ENCODE measurements at regions not wholly inside any gene's neighbourhood (a gene's known extent, or its start where the extent isn't known, plus 50 kb on each side); places are given as distances from the start of the nearest gene placed in this dataset.

DNA sequence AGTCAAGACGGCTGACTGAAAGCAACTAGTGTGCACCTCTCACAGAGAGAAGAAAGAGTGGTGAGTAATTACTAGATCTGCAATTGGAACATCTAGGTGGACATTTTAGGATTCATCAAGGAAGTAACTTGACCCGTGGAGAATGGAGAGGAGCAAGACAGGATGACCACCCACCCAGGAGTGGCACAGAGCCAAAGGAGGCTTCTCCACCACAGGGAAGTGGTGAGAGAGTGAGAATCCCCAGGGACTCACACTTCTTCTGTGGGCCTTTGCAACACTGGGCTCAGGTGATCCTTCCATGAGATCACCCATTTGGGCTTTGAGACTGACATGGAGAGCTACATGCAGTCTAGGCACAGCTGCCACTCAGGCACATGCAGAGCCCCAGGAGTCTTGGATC is 132.8 kb upstream of the GALNT5 start:
- no peak overlapping the region for H3K4me3 ChIP-seq (ENCODE audit: low read depth, low read length)

DNA sequence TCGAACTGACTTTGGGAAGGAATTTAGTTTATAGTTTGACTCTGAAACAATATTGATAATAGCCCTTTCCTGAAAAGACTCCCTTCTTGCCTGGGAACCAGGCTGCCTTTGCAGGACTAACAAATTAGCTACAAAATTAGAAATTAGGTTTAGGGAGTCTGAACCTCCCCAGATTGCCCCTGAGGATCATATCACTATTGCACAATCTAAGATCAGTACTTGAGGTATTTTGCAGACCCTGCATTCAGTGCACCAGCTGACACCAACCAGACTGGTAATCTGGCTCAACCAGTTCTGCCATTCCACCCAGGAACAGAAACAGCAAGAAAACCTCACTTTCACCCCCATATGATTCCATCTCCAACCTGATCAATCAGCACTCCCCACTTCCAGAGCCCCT is 131.8 kb upstream of the GALNT5 start:
- H3K4me3 ChIP-seq (ENCODE audit: low read depth, low read length), result no peak overlapping the region

GRCh38 chr2:157127249-157128012 is 130.1 kb upstream of the GALNT5 start:
- no peak overlapping the region for H3K4me3 ChIP-seq (ENCODE audit: low read depth, low read length)

DNA sequence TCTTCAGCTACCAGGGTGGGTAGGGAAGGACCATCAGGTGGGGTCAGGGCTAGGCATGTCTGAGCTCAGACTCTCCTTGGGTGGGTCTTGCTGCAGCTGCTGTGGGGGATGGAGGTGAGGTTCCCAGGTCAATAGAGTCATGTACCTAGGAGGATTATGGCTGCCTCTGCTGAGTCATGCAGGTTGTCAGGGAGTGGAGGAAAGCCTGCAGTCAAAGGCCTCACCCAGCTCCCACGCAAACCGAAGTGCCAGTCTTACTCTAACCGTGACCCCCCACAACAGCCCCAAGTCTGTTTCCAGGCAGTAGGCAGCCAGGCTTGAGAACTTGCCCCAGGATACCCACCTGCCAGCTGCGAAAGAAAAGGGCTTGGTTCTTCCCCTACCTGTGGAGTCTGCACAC is 113.6 kb upstream of the GALNT5 start:
- H3K4me3 ChIP-seq (ENCODE audit: low read depth, low read length), result no peak overlapping the region

DNA sequence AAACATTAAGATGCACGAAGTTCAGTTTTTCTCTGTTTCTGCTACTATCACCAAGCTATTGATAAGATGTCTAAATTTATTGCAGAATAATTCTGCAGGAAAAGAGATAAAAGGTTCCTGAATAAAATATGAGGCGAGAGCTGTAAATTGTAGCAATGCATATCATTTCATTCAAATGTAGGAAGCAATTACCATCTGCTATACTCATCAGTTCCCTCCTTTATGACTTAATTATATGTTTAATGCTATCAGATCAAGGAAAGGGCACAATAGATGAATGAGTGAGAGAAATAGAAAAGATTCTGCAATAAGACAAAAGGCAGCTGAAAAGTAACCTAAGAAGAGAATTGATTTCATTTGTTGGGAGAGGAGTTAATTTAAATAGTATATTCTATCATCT is 108.2 kb upstream of the GALNT5 start:
- H3K4me3 ChIP-seq (ENCODE audit: low read depth, low read length), result no peak overlapping the region

GRCh38 chr2:157150747-157151146 is 106.8 kb upstream of the GALNT5 start:
- no peak overlapping the region for H3K4me3 ChIP-seq (ENCODE audit: low read depth, low read length)

- no peak overlapping the region for H3K4me3 ChIP-seq (ENCODE audit: low read depth, low read length)
Measured at GRCh38 chr2:157152362-157152761, 105.1 kb upstream of the GALNT5 start.

DNA sequence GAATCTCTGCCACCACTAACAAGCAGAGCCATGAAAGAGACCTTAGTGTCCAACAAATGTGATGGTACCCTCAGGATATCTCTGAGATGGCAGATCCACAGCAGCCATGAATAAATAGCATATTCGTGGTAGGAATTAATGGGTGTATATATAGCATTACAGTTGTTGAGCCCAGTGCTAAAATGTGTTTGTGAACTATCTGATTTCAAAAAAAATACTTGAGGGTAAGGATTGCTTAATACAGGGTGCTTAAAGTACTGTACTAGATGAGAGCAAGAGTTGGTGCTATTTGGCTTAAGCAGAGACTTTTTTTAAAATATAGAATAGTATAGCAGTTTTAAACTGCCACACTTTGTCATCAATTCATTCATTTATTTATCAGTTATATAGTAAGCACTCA is 101.5 kb upstream of the GALNT5 start:
- no peak overlapping the region for H3K4me3 ChIP-seq (ENCODE audit: low read depth, low read length)

- H3K4me3 ChIP-seq (ENCODE audit: low read depth, low read length), result no peak overlapping the region
Measured at GRCh38 chr2:157158111-157158510, 99.4 kb upstream of the GALNT5 start.

- H3K4me3 ChIP-seq (ENCODE audit: low read depth, low read length), result no peak overlapping the region
Measured at GRCh38 chr2:157159221-157159934, 98.1 kb upstream of the GALNT5 start.

- H3K4me3 ChIP-seq (ENCODE audit: low read depth, low read length), result no peak overlapping the region
Measured at GRCh38 chr2:157160111-157160510, 97.4 kb upstream of the GALNT5 start.

DNA sequence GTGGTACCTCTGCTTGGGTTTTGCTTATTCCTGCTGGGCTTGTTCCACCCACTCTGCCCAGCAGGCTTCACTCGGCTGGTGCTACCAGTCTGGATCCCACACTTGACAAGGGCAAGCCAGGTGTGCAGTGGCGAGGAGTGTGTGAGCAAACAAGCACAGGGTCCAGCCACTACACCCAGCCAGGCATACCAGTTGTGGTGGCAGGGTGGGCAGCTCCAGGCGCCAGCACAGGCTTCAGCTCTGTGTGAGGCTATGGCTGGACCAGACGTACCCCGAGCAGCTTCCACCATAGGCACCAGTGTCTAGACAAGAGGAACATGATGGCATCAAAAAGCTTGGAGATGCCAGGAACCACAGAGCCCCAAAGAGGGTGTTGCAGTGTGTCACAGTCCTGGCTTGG is 93.1 kb upstream of the GALNT5 start:
- H3K4me3 ChIP-seq (ENCODE audit: low read depth, low read length), result no peak overlapping the region

- H3K4me3 ChIP-seq (ENCODE audit: low read depth, low read length), result no peak overlapping the region
Measured at GRCh38 chr2:157164891-157165290, 92.6 kb upstream of the GALNT5 start.

DNA sequence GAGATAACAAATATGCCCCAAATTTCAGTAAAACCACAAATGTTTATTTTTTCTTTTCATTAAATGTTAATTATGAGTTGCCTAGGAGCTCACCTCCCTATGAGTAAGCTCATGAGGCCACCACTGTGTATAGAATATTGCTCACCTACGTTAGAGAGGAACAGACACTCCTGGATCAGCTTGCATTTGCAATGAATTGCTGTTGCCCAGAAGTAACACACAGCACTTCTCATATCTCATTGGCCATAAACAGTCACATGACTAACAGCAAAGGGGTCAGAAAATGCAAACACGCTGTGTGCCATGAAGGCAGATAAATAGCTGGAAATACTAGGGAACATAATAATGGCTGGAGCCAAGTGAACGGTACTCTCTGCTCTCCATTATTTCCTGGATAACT is 89.0 kb upstream of the GALNT5 start:
- H3K4me3 ChIP-seq (ENCODE audit: low read depth, low read length), result no peak overlapping the region

DNA sequence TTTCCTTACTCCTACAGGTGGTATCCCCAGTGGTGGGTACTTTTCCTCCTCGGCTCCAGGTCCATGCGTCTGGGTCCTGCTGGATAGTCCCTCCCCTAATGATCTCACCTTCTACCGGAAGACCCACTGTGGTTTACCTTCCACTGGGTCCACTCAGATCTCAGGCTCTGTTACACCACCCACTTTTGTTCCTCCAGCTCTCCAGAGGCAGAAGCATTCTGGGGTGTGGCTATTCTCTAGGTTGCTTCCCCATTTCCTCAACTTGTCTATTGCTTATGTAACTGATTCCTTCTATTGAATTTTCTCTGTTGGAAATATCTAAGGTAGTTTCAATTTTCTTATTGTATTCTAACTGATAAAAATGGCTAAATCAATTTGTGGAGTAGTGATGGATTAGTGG is 87.6 kb upstream of the GALNT5 start:
- H3K4me3 ChIP-seq (ENCODE audit: low read depth, low read length), result no peak overlapping the region

DNA sequence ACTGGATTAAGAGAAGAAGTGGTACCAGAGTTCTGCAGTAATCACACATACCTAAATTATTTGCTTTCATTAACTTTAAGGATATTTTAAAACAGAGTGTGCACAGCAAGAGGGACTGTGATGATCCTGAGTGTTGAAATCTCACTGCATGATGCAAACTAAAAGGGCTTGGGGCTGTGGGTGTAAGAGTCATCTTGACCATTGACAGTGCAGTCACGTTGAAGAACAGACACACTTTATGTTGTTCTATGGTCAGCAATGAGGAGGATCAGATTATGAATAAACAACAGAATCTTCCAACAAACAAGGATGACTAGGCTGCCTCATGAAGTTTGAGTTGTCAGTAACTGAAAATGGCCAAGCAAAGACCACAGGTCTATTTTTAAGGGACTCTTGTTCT is 87.2 kb upstream of the GALNT5 start:
- H3K4me3 ChIP-seq (ENCODE audit: low read depth, low read length), result no peak overlapping the region

GRCh38 chr2:157172239-157172638 is 85.3 kb upstream of the GALNT5 start:
- H3K4me3 ChIP-seq (ENCODE audit: low read depth, low read length), result no peak overlapping the region

- H3K4me3 ChIP-seq (ENCODE audit: low read depth, low read length), result no peak overlapping the region
Measured at GRCh38 chr2:157172866-157173578, 84.5 kb upstream of the GALNT5 start.

DNA sequence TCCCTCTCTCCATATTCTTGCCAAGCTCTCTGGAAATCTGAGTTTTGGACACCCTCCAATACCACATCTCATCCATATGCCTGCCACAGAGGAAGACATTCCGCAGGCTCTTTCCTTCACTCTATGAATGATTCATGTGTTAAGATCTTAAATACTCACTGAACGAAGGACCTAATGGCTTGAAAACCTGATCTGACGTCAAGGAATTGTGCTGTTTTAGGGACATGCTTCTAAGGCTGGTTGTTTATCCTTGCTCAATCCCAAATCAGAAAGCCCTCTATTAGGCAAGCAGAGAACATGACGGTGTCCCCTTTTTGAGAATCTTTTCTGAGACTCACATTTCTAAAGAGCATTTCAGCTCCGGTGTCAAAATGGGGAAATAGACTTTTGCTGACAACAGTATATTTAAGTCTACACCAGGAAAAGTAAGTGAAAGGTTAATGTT is 83.7 kb upstream of the GALNT5 start:
- H3K4me3 ChIP-seq (ENCODE audit: low read depth, low read length), result no peak overlapping the region

DNA sequence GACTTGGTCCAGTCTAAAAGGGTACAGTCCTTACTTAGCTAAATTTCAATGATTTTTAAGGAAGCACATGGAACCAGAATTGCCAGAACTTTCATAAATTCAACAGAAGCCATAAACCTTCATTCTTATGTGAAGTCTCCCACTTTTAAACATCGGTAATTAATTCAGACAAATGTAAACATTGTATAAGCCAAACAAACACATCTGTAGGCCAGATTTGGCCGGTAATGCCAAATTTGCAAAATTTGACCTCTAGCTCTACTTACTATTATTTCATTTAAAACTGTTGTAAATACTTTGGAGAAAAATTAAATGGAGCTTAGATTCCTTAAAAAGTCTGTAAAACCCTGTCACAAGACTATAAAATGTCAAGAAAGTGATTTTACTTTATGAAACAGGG is 83.2 kb upstream of the GALNT5 start:
- no peak overlapping the region for H3K4me3 ChIP-seq (ENCODE audit: low read depth, low read length)

- H3K4me3 ChIP-seq (ENCODE audit: low read depth, low read length), result no peak overlapping the region
Measured at GRCh38 chr2:157176602-157177001, 80.9 kb upstream of the GALNT5 start.

GRCh38 chr2:157178874-157179273 is 78.6 kb upstream of the GALNT5 start:
- no peak overlapping the region for H3K4me3 ChIP-seq (ENCODE audit: low read depth, low read length)

Data from iPS-11a (cell line).